DOHH2 (cell line): ENCODE measurements at regions not wholly inside any gene's neighbourhood (a gene's known extent, or its start where the extent isn't known, plus 50 kb on each side); places are given as distances from the start of the nearest gene placed in this dataset.

Source experiments
- H3F3A ChIP-seq: fragments of 200-600 bp; sonication (generic), shearing (Covaris generic); 2 replicates; pipeline ENCODE4 v1.6.0; 2016; ENCODE audit warnings: antibody characterized with exemption, mild to moderate bottlenecking; ENCODE audit not compliant: control insufficient read depth, insufficient read depth
- H3K27ac ChIP-seq: fragments of 200-600 bp; sonication (generic); 2 replicates; pipeline ENCODE4 v1.5.1; 2014; ENCODE audit warnings: low read depth, mild to moderate bottlenecking, low read length, moderate library complexity
- H3K27me3 ChIP-seq: fragments of 200-600 bp; sonication (generic); 2 replicates; pipeline ENCODE4 v1.6.1; 2014; ENCODE audit warnings: mild to moderate bottlenecking, low read length, mixed read lengths; ENCODE audit not compliant: control insufficient read depth
- H3K36me3 ChIP-seq: fragments of 200-600 bp; sonication (generic); 2 replicates; pipeline ENCODE4 v1.6.1; 2014; ENCODE audit warnings: mild to moderate bottlenecking, low read length, moderate library complexity, mixed read lengths; ENCODE audit not compliant: control insufficient read depth
- H3K4me1 ChIP-seq: fragments of 200-600 bp; sonication (generic); 2 replicates; pipeline ENCODE4 v1.6.1; 2014; ENCODE audit warnings: mild to moderate bottlenecking, low read length, mixed read lengths; ENCODE audit not compliant: control insufficient read depth
- H3K4me2 ChIP-seq: fragments of 200-600 bp; sonication (generic); 2 replicates; pipeline ENCODE4 v1.6.0; 2014; ENCODE audit warnings: mild to moderate bottlenecking, low read length, moderate library complexity
- H3K4me3 ChIP-seq: fragments of 200-600 bp; sonication (generic); 2 replicates; pipeline ENCODE4 v1.5.1; 2014; ENCODE audit warnings: mild to moderate bottlenecking, low read length, mixed read lengths
- H3K79me2 ChIP-seq: fragments of 200-600 bp; sonication (generic); 2 replicates; pipeline ENCODE4 v1.6.1; 2014; ENCODE audit warnings: mild to moderate bottlenecking, low read length, mixed read lengths; ENCODE audit not compliant: control insufficient read depth
- H3K9me2 ChIP-seq: fragments of 200-600 bp; sonication (generic); replicated peaks from 2 replicates; pipeline ENCODE4 v1.6.1; 2014; ENCODE audit warnings: mild to moderate bottlenecking, low read length, mixed read lengths; ENCODE audit not compliant: control insufficient read depth
- H3K9me3 ChIP-seq: fragments of 200-600 bp; sonication (generic); 2 replicates; pipeline ENCODE4 v1.6.1; 2014; ENCODE audit warnings: antibody characterized with exemption, low read length, mixed read lengths; ENCODE audit not compliant: control insufficient read depth, insufficient read depth
- H4K20me1 ChIP-seq: fragments of 200-600 bp; sonication (generic); 2 replicates; pipeline ENCODE4 v1.6.0; 2014; ENCODE audit warnings: low read depth, mild to moderate bottlenecking, antibody characterized with exemption, low read length, moderate library complexity; ENCODE audit not compliant: control insufficient read depth, insufficient read depth
- EZH2phosphoT487 ChIP-seq: fragments of 200-600 bp; sonication (generic); IDR thresholded peaks from 2 replicates; pipeline ENCODE4 v1.6.1; 2017; ENCODE audit warnings: borderline replicate concordance, mild to moderate bottlenecking, antibody characterized with exemption, low read length, moderate library complexity, mixed read lengths
- TF ChIP-seq, protein P1 (sequence below): fragments of 200-600 bp; sonication (generic); IDR thresholded peaks from one replicate; pipeline ENCODE4 v1.5.1; 2014; ENCODE audit warnings: antibody characterized with exemption, mild to moderate bottlenecking, low read depth, low read length; ENCODE audit not compliant: poor library complexity, severe bottlenecking

DNA sequence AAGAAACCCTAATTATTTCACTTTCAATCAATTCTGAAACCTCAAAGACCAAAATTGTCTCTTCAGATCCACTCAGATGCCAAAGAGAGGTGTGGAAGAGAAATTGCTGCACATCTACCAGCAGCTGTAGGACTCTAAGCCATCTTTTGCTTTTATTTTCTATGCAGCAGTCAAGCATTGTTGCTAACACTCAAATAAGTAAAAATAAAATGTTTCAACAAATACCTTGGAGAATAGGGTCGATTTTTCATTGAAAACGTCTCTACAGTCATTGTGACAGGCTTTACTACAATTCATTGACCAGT lies 66.4 kb upstream of the CFAP20DC start:
- H3K9me3 ChIP-seq, result no peaks in the 10 kb centered on the region
- TF ChIP-seq, protein P1, sequence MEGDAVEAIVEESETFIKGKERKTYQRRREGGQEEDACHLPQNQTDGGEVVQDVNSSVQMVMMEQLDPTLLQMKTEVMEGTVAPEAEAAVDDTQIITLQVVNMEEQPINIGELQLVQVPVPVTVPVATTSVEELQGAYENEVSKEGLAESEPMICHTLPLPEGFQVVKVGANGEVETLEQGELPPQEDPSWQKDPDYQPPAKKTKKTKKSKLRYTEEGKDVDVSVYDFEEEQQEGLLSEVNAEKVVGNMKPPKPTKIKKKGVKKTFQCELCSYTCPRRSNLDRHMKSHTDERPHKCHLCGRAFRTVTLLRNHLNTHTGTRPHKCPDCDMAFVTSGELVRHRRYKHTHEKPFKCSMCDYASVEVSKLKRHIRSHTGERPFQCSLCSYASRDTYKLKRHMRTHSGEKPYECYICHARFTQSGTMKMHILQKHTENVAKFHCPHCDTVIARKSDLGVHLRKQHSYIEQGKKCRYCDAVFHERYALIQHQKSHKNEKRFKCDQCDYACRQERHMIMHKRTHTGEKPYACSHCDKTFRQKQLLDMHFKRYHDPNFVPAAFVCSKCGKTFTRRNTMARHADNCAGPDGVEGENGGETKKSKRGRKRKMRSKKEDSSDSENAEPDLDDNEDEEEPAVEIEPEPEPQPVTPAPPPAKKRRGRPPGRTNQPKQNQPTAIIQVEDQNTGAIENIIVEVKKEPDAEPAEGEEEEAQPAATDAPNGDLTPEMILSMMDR, result no peak
- TF ChIP-seq EZH2phosphoT487, result no peak
- no peaks in the 10 kb centered on the region for H3K79me2 ChIP-seq
- H3K27me3 ChIP-seq, result no peaks in the 10 kb centered on the region; the same call in 1 of the 2 replicates
- no peaks in the 10 kb centered on the region for H3K9me2 ChIP-seq
- no peaks in the 10 kb centered on the region for H3F3A ChIP-seq
- no peak overlapping the region for H3K27ac ChIP-seq
- no peak overlapping the region for H3K4me2 ChIP-seq
- H3K36me3 ChIP-seq, result no peaks in the 10 kb centered on the region
- H3K4me3 ChIP-seq, result no peak overlapping the region
- no peaks in the 10 kb centered on the region for H4K20me1 ChIP-seq
- H3K4me1 ChIP-seq, result no peaks in the 10 kb centered on the region

GRCh38 chr3:59115364-59116232 lies 65.8 kb upstream of the CFAP20DC start:
- Histone ChIP-seq H3K9me3 (no peaks in the 10 kb centered on the region), H3K4me3 (no peak overlapping the region), H3K4me1 (no peaks in the 10 kb centered on the region), H3K79me2 (no peaks in the 10 kb centered on the region), H4K20me1 (no peaks in the 10 kb centered on the region), H3K27ac (no peak overlapping the region), H3K36me3 (no peaks in the 10 kb centered on the region), H3K27me3 (no peaks in the 10 kb centered on the region; the same call in 1 of the 2 replicates), H3F3A (no peaks in the 10 kb centered on the region), H3K4me2 (no peak overlapping the region), H3K9me2 (no peaks in the 10 kb centered on the region)
- TF ChIP-seq, protein P1, result no peak
- no peak for TF ChIP-seq EZH2phosphoT487

DNA sequence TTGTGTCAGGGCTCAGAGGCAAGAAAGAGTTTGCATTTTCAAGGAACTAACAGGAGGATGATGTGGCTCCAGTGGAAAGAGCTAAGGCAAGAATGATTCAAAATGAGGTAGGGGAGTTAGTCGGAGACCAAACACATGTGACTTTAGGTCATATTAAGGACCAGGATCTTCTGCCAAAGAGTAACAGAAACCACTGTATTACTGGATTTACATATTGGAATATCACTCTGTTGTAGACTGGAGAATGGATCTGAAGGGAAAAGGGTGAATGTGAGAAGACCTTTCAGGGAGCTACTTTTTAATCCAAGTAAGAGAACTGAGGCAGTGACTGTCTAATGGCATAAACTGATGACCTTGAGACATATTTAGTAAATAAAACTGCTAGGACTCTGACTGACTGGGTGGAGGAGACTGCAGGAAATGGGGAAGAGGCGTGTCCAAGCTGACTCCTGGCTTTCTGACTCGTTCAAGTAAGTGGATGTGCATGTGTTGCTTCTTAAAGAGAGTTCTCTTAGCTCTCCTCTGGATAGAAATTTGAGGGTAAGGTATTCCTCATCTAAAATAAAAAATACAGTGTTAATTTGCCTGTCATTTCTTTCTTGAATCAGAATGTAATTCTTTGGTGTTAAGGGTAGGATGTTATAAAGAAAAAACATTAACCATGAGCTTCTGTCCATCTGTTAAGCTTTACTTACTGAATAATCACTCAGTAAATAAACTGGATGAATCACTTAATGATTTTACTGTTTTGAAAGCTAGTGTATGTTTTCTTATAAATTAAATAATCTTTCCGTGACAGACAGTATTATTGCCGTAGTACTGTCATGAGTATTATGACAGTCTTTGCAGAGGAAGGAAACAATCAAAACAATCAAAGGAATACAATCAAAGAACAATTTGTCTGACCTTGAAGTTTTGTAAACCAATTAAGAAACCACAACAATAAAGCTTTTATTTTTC lies 58.3 kb upstream of the CFAP20DC start:
- H3K4me2 ChIP-seq, result no peak overlapping the region
- H3K79me2 ChIP-seq, result no peaks in the 10 kb centered on the region
- H4K20me1 ChIP-seq, result no peaks in the 10 kb centered on the region
- H3K4me3 ChIP-seq, result no peak overlapping the region
- H3F3A ChIP-seq, result no peaks in the 10 kb centered on the region
- no peak overlapping the region for H3K27ac ChIP-seq
- no peaks in the 10 kb centered on the region for H3K36me3 ChIP-seq
- H3K9me3 ChIP-seq, result no peaks in the 10 kb centered on the region
- no peak for TF ChIP-seq EZH2phosphoT487
- TF ChIP-seq, protein P1, result no peak
- no peaks in the 10 kb centered on the region for H3K9me2 ChIP-seq
- no peaks in the 10 kb centered on the region; the same call in 1 of the 2 replicates for H3K27me3 ChIP-seq
- peaks cover 3% of the 10 kb centered on the region; the same call in 1 of the 2 replicates for H3K4me1 ChIP-seq
